ENCODE measurements at regions not wholly inside any gene's neighbourhood (a gene's known extent, or its start where the extent isn't known, plus 50 kb on each side); places are given as distances from the start of the nearest gene placed in this dataset.

DNA sequence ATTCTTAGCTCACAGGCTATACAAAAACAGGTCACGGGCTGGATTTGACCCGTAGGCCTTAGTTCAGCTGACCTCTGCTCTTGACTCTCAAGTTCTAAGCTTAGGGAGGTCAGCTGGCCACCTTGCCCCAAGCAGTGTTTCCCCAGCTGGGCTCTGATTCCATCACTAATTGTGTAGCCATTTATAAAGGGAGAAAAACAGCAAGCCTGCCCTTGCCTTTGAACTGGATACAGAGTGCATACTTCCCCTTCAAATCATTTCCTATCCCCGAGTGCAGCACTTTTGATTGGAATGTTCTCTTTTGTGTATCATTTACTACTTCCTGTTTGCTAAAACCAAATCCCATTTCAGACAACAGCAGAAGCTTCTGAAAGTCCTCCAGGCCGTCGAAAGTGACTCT is 153.6 kb downstream of the KATNIP start:
- H2BK15ac ChIP-seq (ENCODE audit: low read depth, low read length) = no peak overlapping the region
- H3K9ac ChIP-seq (ENCODE audit: low read depth, low read length) = no peak overlapping the region
- POLR2A ChIA-PET (ENCODE audit: unreplicated experiment) = no interaction called here
- H3K79me1 ChIP-seq (ENCODE audit: low read depth in 1 of 2, low read length in 2 of 2) = no peaks in the 10 kb centered on the region
- H4K20me1 ChIP-seq (ENCODE audit: insufficient read depth, low read length) = no peaks in the 10 kb centered on the region; the same call in 1 of the 2 replicates
- intact Hi-C loops (cut with micrococcal nuclease) = no loop called here
- H4K91ac ChIP-seq (ENCODE audit: insufficient read depth, low read depth, low read length) = no peak overlapping the region
- no peak overlapping the region for H2AK5ac ChIP-seq (ENCODE audit: low read depth, low read length)
- H3K4ac ChIP-seq (ENCODE audit: low read depth, low read length) = no peak overlapping the region
- DNase-seq (peak; percentile 21), ATAC-seq (ENCODE audit: low read depth) (peak; percentile 82)
- dilution Hi-C loops (cut with HindIII; ENCODE audit: low sequenced_read_pairs, unreplicated experiment) = no loop called here
- H3K4me2 ChIP-seq (ENCODE audit: low read depth, low read length) = no peak overlapping the region
- WGBS, 2 experiments (ENCODE audit: extremely low coverage in 2 of 2, insufficient read length in 1 of 2) = no CpG with 5 or more reads among the region's 5 CpGs
- no peak overlapping the region for H3K18ac ChIP-seq (ENCODE audit: low read depth, low read length)
- H3K27me3 ChIP-seq (ENCODE audit: control insufficient read depth, insufficient read depth, low read length) = no peaks in the 10 kb centered on the region
- H2AK9ac ChIP-seq (replicated peaks; ENCODE audit: low read depth, low read length, poor library complexity) = no peak overlapping the region
- H4K8ac ChIP-seq (ENCODE audit: low read depth in 2 of 2, low read length in 2 of 2) = peak overlapping the region in 1 of 2 experiments; percentile 53; a peak in 2 of 4 replicates
- no peak overlapping the region for H3K14ac ChIP-seq (replicated peaks; ENCODE audit: low read depth, low read length)
- H3K4me3 ChIP-seq (ENCODE audit: insufficient read depth, low read depth, low read length) = no peak overlapping the region
- peaks cover 2% of the 10 kb centered on the region; the same call in 1 of the 2 replicates for H3K9me1 ChIP-seq (ENCODE audit: insufficient read depth, low read length)
- H2BK120ac ChIP-seq (ENCODE audit: low read depth, low read length) = no peak overlapping the region
- no TSS peak for BruUV-seq (replicated peaks)
- no peak overlapping the region for H3K27ac ChIP-seq (ENCODE audit: insufficient read depth, low read length)
- no peak overlapping the region for H2BK5ac ChIP-seq (ENCODE audit: low read depth, low read length, poor library complexity, severe bottlenecking)
- H3K4me1 ChIP-seq (ENCODE audit: control insufficient read depth, insufficient read depth, low read length) = peaks cover 4% of the 10 kb centered on the region; the same call in 1 of the 2 replicates
- H2BK20ac ChIP-seq (ENCODE audit: low read depth, low read length) = no peak overlapping the region
- no peak overlapping the region for H3K56ac ChIP-seq (ENCODE audit: extremely low read depth, insufficient read depth, low read length)
- in situ Hi-C loops (cut with MboI; ENCODE audit: low sequenced_read_pairs) = no loop called here
- peak overlapping the region; percentile 41 for H2AFZ ChIP-seq (replicated peaks; ENCODE audit: low read length, poor library complexity)
- no peak overlapping the region for H3K23ac ChIP-seq (ENCODE audit: low read depth, low read length)
- TF ChIP-seq FOS (IDR thresholded peaks at IDR 0.05; ENCODE audit: low read depth, low read length) = no peak
- TF ChIP-seq, protein P1, sequence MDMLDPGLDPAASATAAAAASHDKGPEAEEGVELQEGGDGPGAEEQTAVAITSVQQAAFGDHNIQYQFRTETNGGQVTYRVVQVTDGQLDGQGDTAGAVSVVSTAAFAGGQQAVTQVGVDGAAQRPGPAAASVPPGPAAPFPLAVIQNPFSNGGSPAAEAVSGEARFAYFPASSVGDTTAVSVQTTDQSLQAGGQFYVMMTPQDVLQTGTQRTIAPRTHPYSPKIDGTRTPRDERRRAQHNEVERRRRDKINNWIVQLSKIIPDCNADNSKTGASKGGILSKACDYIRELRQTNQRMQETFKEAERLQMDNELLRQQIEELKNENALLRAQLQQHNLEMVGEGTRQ (IDR thresholded peaks at IDR 0.05; ENCODE audit: low read depth, low read length) = no peak
- no peak for TF ChIP-seq SMC3 (IDR thresholded peaks at IDR 0.05; ENCODE audit: low read depth, low read length)
- TF ChIP-seq RCOR1 (IDR thresholded peaks at IDR 0.05; ENCODE audit: insufficient replicate concordance, low read length) = no peak
- CTCF ChIA-PET = no interaction called here
- no peak overlapping the region for H4K5ac ChIP-seq (ENCODE audit: low read depth, low read length)
- H3K36me3 ChIP-seq (ENCODE audit: control insufficient read depth, insufficient read depth, low read length) = peaks cover 16% of the 10 kb centered on the region
- no peaks in the 10 kb centered on the region for H3K9me3 ChIP-seq (ENCODE audit: control insufficient read depth, insufficient read depth, low read length)

All from IMR-90 (cell line).